ENCODE measurements at regions not wholly inside any gene's neighbourhood (a gene's known extent, or its start where the extent isn't known, plus 50 kb on each side); places are given as distances from the start of the nearest gene placed in this dataset.
"Not testable (repeated sequence)": the region's sequence is repeated elsewhere in the genome, so short reads cannot be mapped to it uniquely, and the experiment has no call there.

DNA sequence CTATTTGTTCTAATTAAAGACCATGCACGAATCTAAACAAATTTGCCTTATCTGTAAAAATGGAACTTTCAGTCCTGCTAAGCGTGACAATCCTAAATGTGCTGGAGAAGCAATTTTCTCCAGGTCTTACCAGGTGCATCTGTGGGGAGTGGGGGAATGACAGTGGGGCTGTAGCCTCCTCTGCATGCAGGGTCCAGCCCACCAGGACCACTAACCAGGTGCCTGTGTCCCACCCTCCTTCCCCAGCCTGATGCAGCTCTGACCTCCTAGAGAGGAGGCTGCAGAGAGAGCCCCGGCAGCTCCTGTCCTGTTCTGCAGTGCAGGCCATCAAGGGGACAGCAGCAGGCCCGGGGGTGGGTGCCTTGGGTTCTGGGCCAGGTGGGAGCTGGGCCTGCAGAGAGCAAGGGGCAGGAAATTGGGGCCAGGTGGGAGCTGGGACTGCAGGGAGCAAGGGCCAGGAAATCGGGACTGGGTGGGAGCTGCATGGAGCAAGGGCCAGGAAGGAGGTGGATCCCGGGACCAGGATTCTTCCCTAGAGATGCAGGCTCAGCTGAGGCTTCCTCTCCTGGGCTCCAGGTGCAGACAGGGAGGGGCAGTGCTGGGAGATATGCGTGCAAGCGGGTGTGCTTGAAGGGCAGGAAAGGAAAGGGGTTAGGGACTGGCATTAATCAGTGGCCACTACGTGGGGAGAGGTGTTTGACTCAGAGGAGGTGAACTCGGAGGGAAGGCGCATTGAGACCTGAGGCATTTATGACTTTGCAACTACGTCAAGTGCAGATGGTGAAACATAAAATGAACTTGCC is 185.3 kb downstream of the ANKRD30B start:
- DNase-seq, result no peak

DNA sequence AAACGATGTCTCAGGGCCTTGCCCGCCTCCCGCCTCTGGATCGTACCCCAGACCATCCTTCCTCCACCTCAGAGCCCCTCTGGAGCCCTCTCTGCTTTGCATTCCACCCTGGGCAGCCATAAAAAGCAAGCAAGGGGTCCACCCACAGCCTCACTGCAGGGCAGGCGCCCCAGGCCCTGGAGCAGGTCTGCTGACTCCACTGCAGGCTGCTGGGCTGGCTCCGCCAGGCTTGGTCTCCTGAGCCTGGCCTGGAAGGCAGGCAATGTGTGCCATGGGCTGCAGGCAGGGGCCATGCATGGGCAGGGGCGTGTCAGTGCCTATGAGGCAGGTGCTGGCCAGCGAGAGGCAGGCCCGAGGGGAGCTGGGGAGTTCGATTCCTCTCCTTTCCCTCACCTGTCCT is 186.0 kb downstream of the ANKRD30B start:
- no peak for DNase-seq
- H3K4me3 ChIP-seq (ENCODE audit: low read length), result no peak overlapping the region
- WGBS (ENCODE audit: insufficient coverage), result 78% methylated on average over 7 of the region's 10 CpGs

More for the DNA sequence above, 185.3 kb downstream of the ANKRD30B start:
- Histone ChIP-seq H3K4me1 (ENCODE audit: control insufficient read depth, insufficient read depth, low read length) (no peaks in the 10 kb centered on the region), H3K9me3 (replicated peaks; ENCODE audit: control insufficient read depth, low read depth, low read length) (peaks cover 15% of the 10 kb centered on the region), H3K27me3 (ENCODE audit: control insufficient read depth, insufficient read depth, low read length) (no peaks in the 10 kb centered on the region), H3K36me3 (ENCODE audit: control insufficient read depth, insufficient read depth, low read length) (no peaks in the 10 kb centered on the region), H3K27ac (ENCODE audit: low read length) (no peak overlapping the region), H3K4me3 (ENCODE audit: low read length) (no peak overlapping the region)
- 77% methylated on average over 9 of the region's 12 CpGs for WGBS (ENCODE audit: insufficient coverage)

DNA sequence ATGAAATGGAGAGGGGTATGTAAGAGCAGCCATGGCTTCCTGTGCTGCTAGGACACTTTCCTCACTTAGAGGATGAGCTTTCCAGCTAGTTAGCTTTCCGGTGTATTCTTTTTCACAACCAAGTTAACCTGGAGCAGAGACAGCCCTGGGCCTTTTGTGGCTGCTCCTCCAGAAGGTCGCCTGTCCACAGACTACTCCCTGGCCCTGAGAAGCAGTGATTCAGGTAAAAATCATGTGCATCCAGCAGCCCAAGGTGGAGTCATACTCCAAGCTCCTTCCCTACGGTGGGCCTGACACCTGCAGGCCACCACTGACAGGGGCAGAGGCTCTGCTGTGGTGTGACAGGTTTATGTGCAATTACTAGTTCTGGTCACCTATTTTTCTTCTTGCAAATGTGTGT is 187.2 kb downstream of the ANKRD30B start:
- Histone ChIP-seq H3K9me3 (replicated peaks; ENCODE audit: control insufficient read depth, low read depth, low read length) (peaks cover 13% of the 10 kb centered on the region), H3K27me3 (ENCODE audit: control insufficient read depth, insufficient read depth, low read length) (no peaks in the 10 kb centered on the region), H3K36me3 (ENCODE audit: control insufficient read depth, insufficient read depth, low read length) (no peaks in the 10 kb centered on the region), H3K27ac (ENCODE audit: low read length) (no peak overlapping the region), H3K4me1 (ENCODE audit: control insufficient read depth, insufficient read depth, low read length) (no peaks in the 10 kb centered on the region), H3K4me3 (ENCODE audit: low read length) (no peak overlapping the region)
- DNase-seq, result no peak
- WGBS (ENCODE audit: insufficient coverage), result 88% methylated on average over 2 of the region's 3 CpGs

More for the DNA sequence above, 186.0 kb downstream of the ANKRD30B start:
- no peaks in the 10 kb centered on the region for H3K36me3 ChIP-seq (ENCODE audit: control insufficient read depth, insufficient read depth, low read length)
- peaks cover 15% of the 10 kb centered on the region for H3K9me3 ChIP-seq (replicated peaks; ENCODE audit: control insufficient read depth, low read depth, low read length)
- no peaks in the 10 kb centered on the region for H3K4me1 ChIP-seq (ENCODE audit: control insufficient read depth, insufficient read depth, low read length)
- H3K27ac ChIP-seq (ENCODE audit: low read length), result no peak overlapping the region
- H3K27me3 ChIP-seq (ENCODE audit: control insufficient read depth, insufficient read depth, low read length), result no peaks in the 10 kb centered on the region

DNA sequence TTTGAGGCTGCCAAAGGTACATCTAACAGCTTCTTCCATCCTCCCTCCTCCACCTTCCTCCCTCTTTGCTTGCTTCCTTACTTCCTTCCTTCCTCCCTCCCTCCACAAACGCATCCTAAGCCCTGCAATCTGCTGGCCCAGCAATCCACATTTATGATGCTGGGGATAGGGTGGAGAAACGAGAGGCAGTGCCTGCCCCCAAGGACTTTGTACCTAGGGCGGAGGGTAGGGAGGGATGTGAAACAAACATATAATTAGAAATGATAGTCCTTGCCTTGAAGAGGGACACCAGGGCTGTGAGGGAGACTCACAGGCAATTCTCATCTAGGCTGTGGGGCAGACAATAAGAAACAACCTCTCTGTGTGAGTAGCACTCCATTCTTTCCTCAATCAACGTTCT is 188.3 kb downstream of the ANKRD30B start:
- no peaks in the 10 kb centered on the region for H3K4me1 ChIP-seq (ENCODE audit: control insufficient read depth, insufficient read depth, low read length)
- no peaks in the 10 kb centered on the region for H3K36me3 ChIP-seq (ENCODE audit: control insufficient read depth, insufficient read depth, low read length)
- peaks cover 11% of the 10 kb centered on the region for H3K9me3 ChIP-seq (replicated peaks; ENCODE audit: control insufficient read depth, low read depth, low read length)
- DNase-seq, result no peak
- WGBS (ENCODE audit: insufficient coverage), result 67% methylated on average over 1 of the region's 4 CpGs
- H3K27me3 ChIP-seq (ENCODE audit: control insufficient read depth, insufficient read depth, low read length), result no peaks in the 10 kb centered on the region
- no peak overlapping the region for H3K27ac ChIP-seq (ENCODE audit: low read length)
- H3K4me3 ChIP-seq (ENCODE audit: low read length), result no peak overlapping the region

DNA sequence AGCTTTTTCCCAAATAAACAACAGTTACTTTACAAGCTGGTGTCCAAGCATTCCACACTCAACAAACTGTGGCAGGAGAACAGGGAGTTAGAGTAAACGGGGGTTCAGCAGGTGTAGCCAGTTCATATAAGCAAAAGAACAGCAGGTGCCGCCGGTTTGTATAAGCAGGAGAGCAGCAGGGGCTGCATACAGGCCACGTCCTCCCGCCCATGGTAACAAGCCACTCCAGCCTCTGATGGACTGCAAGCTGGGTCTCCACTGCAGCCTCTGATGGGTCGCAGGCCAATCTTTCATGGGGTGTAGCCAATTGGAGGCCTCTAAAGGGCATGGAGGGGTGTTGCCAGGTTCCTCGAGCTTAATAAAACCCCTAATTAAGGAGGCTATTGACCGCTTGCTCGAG is 189.3 kb downstream of the ANKRD30B start:
- 28% methylated on average over 2 of the region's 9 CpGs for WGBS (ENCODE audit: insufficient coverage)
- no peak overlapping the region for H3K27ac ChIP-seq (ENCODE audit: low read length)
- DNase-seq, result no peak
- no peaks in the 10 kb centered on the region for H3K27me3 ChIP-seq (ENCODE audit: control insufficient read depth, insufficient read depth, low read length)
- no peaks in the 10 kb centered on the region for H3K36me3 ChIP-seq (ENCODE audit: control insufficient read depth, insufficient read depth, low read length)
- H3K4me1 ChIP-seq (ENCODE audit: control insufficient read depth, insufficient read depth, low read length), result no peaks in the 10 kb centered on the region
- peaks cover 11% of the 10 kb centered on the region for H3K9me3 ChIP-seq (replicated peaks; ENCODE audit: control insufficient read depth, low read depth, low read length)
- H3K4me3 ChIP-seq (ENCODE audit: low read length), result no peak overlapping the region

DNA sequence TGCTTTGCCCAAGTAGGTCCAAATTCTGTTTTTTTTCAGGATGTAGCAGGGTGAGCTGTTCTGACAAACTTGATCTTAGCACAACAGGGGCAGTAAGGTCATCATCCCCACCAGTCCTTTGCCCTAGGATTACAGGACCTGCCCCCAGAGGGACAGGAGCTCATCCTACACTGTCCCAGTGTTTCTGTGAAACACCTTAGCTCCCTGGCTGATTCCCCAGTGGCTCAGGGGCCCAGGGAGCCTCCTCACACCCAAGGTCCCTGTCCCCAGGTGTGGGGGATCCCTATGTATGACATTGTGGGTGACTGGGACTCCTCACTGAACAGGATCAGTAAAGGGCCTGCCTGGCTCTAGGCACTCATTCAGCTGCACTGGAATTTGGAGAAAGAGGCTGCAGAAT is 191.2 kb downstream of the ANKRD30B start:
- peaks cover 6% of the 10 kb centered on the region for H3K9me3 ChIP-seq (replicated peaks; ENCODE audit: control insufficient read depth, low read depth, low read length)
- H3K27me3 ChIP-seq (ENCODE audit: control insufficient read depth, insufficient read depth, low read length), result no peaks in the 10 kb centered on the region
- H3K27ac ChIP-seq (ENCODE audit: low read length), result no peak overlapping the region
- H3K4me1 ChIP-seq (ENCODE audit: control insufficient read depth, insufficient read depth, low read length), result no peaks in the 10 kb centered on the region
- H3K4me3 ChIP-seq (ENCODE audit: low read length), result no peak overlapping the region
- no peak for DNase-seq
- H3K36me3 ChIP-seq (ENCODE audit: control insufficient read depth, insufficient read depth, low read length), result no peaks in the 10 kb centered on the region

DNA sequence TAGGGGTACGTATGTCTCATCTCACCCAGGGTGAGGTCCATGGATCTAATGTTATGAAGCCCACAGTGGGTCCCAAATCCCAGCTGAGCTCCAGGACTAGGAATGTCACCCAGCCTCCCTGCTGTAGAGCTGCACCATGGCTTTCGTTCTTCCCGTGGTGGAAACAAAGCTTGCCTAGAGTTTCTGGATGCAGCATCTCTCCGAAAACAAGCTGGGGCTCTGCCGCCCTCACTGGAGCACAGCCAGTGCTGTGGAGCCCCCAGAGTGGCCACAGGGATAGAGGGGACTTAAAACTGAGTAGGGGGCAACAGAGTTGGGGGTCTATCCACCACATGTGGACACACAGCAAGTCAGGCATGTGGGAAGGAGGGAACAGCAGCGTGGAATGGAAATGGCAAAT is 192.1 kb downstream of the ANKRD30B start:
- H3K36me3 ChIP-seq (ENCODE audit: control insufficient read depth, insufficient read depth, low read length); H3K9me3 ChIP-seq (replicated peaks; ENCODE audit: control insufficient read depth, low read depth, low read length); H3K4me1 ChIP-seq (ENCODE audit: control insufficient read depth, insufficient read depth, low read length); H3K4me3 ChIP-seq (ENCODE audit: low read length); H3K27me3 ChIP-seq (ENCODE audit: control insufficient read depth, insufficient read depth, low read length); H3K27ac ChIP-seq (ENCODE audit: low read length); DNase-seq: not testable (repeated sequence)
- WGBS (ENCODE audit: insufficient coverage), result 77% methylated on average over 5 of the region's 6 CpGs

DNA sequence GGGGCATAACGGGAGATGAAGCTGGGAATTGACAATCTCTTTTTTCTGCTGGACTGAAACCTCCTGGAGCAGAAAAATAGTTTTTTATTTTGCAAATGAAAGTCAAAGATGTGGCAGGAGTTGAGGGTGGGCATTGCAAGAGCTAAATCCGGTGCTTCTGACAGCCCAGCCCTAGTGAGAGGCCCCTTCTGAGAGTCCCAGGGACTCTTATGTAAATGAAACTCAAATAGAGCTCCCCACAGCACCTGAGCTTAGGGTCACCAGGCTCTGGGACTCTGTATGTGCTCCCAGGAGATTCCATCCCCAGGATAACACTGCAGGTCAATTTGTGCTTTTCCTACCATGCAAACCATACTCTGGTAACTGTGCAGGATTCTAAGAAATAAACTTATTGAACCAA is 192.8 kb downstream of the ANKRD30B start:
- WGBS (ENCODE audit: insufficient coverage), result 67% methylated on average over 2 of the region's 2 CpGs
- no peak overlapping the region for H3K27ac ChIP-seq (ENCODE audit: low read length)

DNA sequence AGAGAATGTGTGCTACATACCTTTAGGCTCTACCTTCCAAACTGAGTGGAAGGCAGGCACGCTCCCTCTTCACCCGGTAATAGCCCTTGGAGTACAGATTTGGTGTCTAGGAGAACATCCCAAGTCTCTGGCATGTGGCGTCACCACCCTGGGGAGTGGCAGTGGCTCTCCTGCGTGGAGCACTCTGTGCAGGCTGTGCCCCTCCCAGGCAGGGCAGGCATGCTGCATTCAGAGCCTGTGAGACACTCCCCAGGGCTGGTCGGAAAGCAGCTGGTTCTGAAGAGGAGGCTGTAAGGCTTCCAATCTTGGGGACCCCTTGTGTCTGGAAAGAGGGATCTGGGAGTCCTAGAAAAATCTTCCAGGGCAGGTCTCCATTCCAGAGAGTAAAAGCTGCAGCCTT is 193.3 kb downstream of the ANKRD30B start:
- peaks cover 8% of the 10 kb centered on the region for H3K9me3 ChIP-seq (replicated peaks; ENCODE audit: control insufficient read depth, low read depth, low read length)
- H3K4me1 ChIP-seq (ENCODE audit: control insufficient read depth, insufficient read depth, low read length), result no peaks in the 10 kb centered on the region
- H3K27ac ChIP-seq (ENCODE audit: low read length), result no peak overlapping the region
- no peak overlapping the region for H3K4me3 ChIP-seq (ENCODE audit: low read length)
- no peaks in the 10 kb centered on the region for H3K27me3 ChIP-seq (ENCODE audit: control insufficient read depth, insufficient read depth, low read length)
- 68% methylated on average over 4 of the region's 5 CpGs for WGBS (ENCODE audit: insufficient coverage)
- no peak for DNase-seq
- H3K36me3 ChIP-seq (ENCODE audit: control insufficient read depth, insufficient read depth, low read length), result no peaks in the 10 kb centered on the region

More for the DNA sequence above, 192.8 kb downstream of the ANKRD30B start:
- no peaks in the 10 kb centered on the region for H3K36me3 ChIP-seq (ENCODE audit: control insufficient read depth, insufficient read depth, low read length)
- peaks cover 5% of the 10 kb centered on the region for H3K9me3 ChIP-seq (replicated peaks; ENCODE audit: control insufficient read depth, low read depth, low read length)
- no peak for DNase-seq
- H3K27me3 ChIP-seq (ENCODE audit: control insufficient read depth, insufficient read depth, low read length), result no peaks in the 10 kb centered on the region
- no peak overlapping the region for H3K4me3 ChIP-seq (ENCODE audit: low read length)
- H3K4me1 ChIP-seq (ENCODE audit: control insufficient read depth, insufficient read depth, low read length), result no peaks in the 10 kb centered on the region

DNA sequence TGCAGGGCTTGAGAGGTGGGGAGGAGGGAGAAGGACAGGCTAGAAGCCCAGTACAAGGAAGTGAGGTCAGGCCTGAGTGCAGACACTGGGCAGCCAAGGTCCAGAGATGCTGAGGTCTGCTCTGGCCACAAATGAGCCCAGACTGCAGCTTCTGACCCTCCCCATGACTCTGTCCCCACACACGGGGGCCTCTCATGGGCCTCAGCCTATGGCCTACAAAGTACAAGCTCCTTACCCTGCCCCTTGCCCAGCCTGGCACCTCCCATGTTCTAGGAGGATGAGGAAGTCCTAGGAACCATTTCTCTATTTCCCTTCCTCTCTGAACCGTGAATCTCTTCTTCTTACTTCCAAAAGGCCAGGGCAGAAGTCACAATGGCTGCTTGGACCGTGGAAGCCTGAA is 193.8 kb downstream of the ANKRD30B start:
- DNase-seq, result no peak
- no peak overlapping the region for H3K4me3 ChIP-seq (ENCODE audit: low read length)
- H3K9me3 ChIP-seq (replicated peaks; ENCODE audit: control insufficient read depth, low read depth, low read length), result peaks cover 11% of the 10 kb centered on the region
- no peaks in the 10 kb centered on the region for H3K27me3 ChIP-seq (ENCODE audit: control insufficient read depth, insufficient read depth, low read length)
- H3K4me1 ChIP-seq (ENCODE audit: control insufficient read depth, insufficient read depth, low read length), result no peaks in the 10 kb centered on the region
- no peaks in the 10 kb centered on the region for H3K36me3 ChIP-seq (ENCODE audit: control insufficient read depth, insufficient read depth, low read length)
- WGBS (ENCODE audit: insufficient coverage), result no CpG with 5 or more reads among the region's 3 CpGs
- H3K27ac ChIP-seq (ENCODE audit: low read length), result no peak overlapping the region

DNA sequence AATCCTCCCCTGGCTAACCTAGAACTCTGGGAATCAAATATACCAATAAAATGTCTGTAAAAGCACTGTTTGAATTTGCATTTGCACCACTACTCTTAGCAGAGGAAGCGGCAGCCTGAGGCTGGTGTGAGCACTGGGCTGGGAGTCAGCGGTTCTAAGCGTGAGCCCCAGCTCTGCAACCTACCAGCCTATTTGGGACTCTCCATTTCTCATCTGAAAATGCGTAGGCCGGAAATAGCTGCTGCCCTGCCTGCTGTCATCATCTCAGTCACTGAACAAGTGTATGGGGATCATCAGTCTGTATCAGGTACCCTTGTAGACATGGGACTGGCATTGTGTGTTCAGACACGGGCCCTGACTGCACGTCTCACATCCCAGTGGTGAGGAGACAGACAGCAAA is 194.3 kb downstream of the ANKRD30B start:
- Histone ChIP-seq H3K9me3 (replicated peaks; ENCODE audit: control insufficient read depth, low read depth, low read length) (peaks cover 11% of the 10 kb centered on the region), H3K36me3 (ENCODE audit: control insufficient read depth, insufficient read depth, low read length) (no peaks in the 10 kb centered on the region), H3K27ac (ENCODE audit: low read length) (no peak overlapping the region), H3K4me3 (ENCODE audit: low read length) (no peak overlapping the region), H3K27me3 (ENCODE audit: control insufficient read depth, insufficient read depth, low read length) (no peaks in the 10 kb centered on the region), H3K4me1 (ENCODE audit: control insufficient read depth, insufficient read depth, low read length) (no peaks in the 10 kb centered on the region)
- WGBS (ENCODE audit: insufficient coverage), result 90% methylated on average over 2 of the region's 7 CpGs
- DNase-seq, result no peak
